ENCODE measurements at regions not wholly inside any gene's neighbourhood (a gene's known extent, or its start where the extent isn't known, plus 50 kb on each side); places are given as distances from the start of the nearest gene placed in this dataset.

DNA sequence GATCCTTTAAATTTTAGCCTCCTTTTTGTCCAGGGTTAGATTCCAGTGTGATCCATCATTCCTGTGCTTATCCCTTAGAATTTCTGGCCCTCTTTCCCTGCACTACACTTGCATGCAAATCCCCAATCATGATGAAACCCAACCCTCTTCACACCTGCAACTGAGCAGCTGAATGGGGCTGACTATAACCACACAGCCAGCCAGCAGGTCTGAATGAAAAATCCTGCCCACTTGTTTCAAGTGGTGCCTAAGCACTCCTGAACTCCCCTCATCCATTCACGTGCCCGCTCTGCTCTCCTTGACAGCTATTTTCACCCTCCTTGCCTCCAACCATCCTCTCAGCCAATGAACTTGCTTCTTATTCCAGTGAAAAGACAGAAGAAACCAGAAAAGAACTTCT, 80.5 kb upstream of the AFF3 start:
- Mint-ChIP-seq H3K9me3 (no peaks in the 10 kb centered on the region), H3K27ac (peak overlapping the region in 1 of 8 donors; percentile 78), H3K4me3 (no peak overlapping the region), H3K27me3 (peaks cover 11 to 30% of the 10 kb centered on the region in 2 donors), H3K4me1 (peaks cover 0 to 9% (median 8%) of the 10 kb centered on the region in 3 donors), H3K36me3 (peaks cover 0 to 6% (median 0%) of the 10 kb centered on the region in 3 donors)
- no peak overlapping the region for H3K4me3 ChIP-seq (ENCODE audit: low read length)
- POLR2A ChIA-PET, result no interaction called here
- no peaks in the 10 kb centered on the region for H3K9me3 ChIP-seq (ENCODE audit: low read length)
- CTCF ChIA-PET, result no interaction called here
- no peak overlapping the region for H3K27ac ChIP-seq (ENCODE audit: low read depth, low read length)
- H3K36me3 ChIP-seq (ENCODE audit: insufficient read depth, low read length), result no peaks in the 10 kb centered on the region
- no peaks in the 10 kb centered on the region for H3K27me3 ChIP-seq (ENCODE audit: insufficient read depth, low read length, poor library complexity, severe bottlenecking)
- DNase-seq, result no peak
- H3K4me1 ChIP-seq (ENCODE audit: insufficient read depth, low read length), result no peaks in the 10 kb centered on the region

DNA sequence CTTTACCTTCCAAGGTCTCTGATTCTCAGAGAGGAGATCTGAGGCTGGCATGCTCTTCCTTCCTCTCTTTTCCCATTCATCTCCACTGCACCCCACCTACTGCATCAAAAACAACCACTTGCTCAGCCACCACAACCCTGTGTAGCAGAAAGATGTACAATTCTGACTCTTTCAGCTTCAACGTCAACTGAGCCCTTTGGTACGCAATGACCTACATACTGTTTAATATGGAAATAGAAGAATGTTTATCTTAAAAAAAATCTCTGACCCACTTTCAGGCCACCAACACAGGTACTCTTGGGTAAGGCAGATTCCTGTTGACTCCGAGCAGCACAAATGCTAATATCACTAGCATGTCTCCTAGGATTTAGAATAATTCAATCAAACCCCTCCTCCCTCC, 76.2 kb upstream of the AFF3 start:
- CTCF ChIA-PET, result no interaction called here
- H3K4me3 Mint-ChIP-seq, result peak overlapping the region in 4 of 7 donors; percentile 19 to 60 (median 34)

DNA sequence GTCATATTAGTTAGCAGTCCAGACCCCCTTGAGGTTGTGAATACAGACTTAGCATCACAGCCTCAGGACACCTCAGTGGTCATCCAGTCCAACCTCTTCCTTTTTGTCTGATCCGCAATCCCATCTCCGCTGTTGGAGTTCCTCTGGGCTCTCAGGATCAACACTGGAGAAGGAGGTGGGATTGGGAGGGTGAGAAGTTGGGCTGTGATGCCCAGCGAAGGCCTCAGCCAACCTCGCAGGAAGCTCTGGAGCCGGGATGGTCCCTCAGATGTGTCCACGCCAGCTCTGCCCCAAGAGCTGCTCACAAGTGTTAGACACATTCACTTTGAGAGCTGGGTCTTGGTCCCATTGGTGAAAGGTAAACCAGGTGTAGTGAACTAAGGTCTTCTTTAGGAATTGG, 74.9 kb upstream of the AFF3 start:
- peaks cover 0 to 6% (median 0%) of the 10 kb centered on the region in 3 donors for H3K36me3 Mint-ChIP-seq
- Histone ChIP-seq H3K27ac (ENCODE audit: low read depth, low read length) (no peak overlapping the region), H3K27me3 (ENCODE audit: insufficient read depth, low read length, poor library complexity, severe bottlenecking) (no peaks in the 10 kb centered on the region), H3K9me3 (ENCODE audit: low read length) (no peaks in the 10 kb centered on the region), H3K36me3 (ENCODE audit: insufficient read depth, low read length) (no peaks in the 10 kb centered on the region), H3K4me1 (ENCODE audit: insufficient read depth, low read length) (no peaks in the 10 kb centered on the region), H3K4me3 (ENCODE audit: low read length) (no peak overlapping the region)
- peaks cover 0 to 5% of the 10 kb centered on the region in 2 donors for H3K27me3 Mint-ChIP-seq
- no peaks in the 10 kb centered on the region for H3K9me3 Mint-ChIP-seq
- DNase-seq, result no peak
- ChIA-PET POLR2A (no interaction called here), CTCF (interaction anchor here (1.4 kb wide), 1 partner anchor 11 kb away, joined by 3 read pairs; no protein-coding TSS in a partner anchor)
- peak overlapping the region in 2 of 8 donors; percentile 96 to 98 for H3K27ac Mint-ChIP-seq
- H3K4me1 Mint-ChIP-seq, result peaks cover 0 to 12% (median 8%) of the 10 kb centered on the region in 3 donors
- no peak overlapping the region for H3K4me3 Mint-ChIP-seq

More for the DNA sequence above, 76.2 kb upstream of the AFF3 start:
- POLR2A ChIA-PET, result no interaction called here
- H3K27ac ChIP-seq (ENCODE audit: low read depth, low read length), result no peak overlapping the region
- no peaks in the 10 kb centered on the region for H3K4me1 ChIP-seq (ENCODE audit: insufficient read depth, low read length)
- no peak overlapping the region for H3K4me3 ChIP-seq (ENCODE audit: low read length)
- no peaks in the 10 kb centered on the region for H3K9me3 ChIP-seq (ENCODE audit: low read length)
- peaks cover 1 to 10% of the 10 kb centered on the region in 2 donors for H3K27me3 Mint-ChIP-seq
- H3K27ac Mint-ChIP-seq, result peak overlapping the region; percentile 37 to 98 (median 90)
- peaks cover 0 to 12% (median 8%) of the 10 kb centered on the region in 3 donors for H3K4me1 Mint-ChIP-seq
- no peaks in the 10 kb centered on the region for H3K9me3 Mint-ChIP-seq
- H3K36me3 ChIP-seq (ENCODE audit: insufficient read depth, low read length), result no peaks in the 10 kb centered on the region
- peak in 1 of 5 donors; percentile 32 for DNase-seq
- H3K36me3 Mint-ChIP-seq, result peaks cover 0 to 6% (median 0%) of the 10 kb centered on the region in 3 donors
- no peaks in the 10 kb centered on the region for H3K27me3 ChIP-seq (ENCODE audit: insufficient read depth, low read length, poor library complexity, severe bottlenecking)

DNA sequence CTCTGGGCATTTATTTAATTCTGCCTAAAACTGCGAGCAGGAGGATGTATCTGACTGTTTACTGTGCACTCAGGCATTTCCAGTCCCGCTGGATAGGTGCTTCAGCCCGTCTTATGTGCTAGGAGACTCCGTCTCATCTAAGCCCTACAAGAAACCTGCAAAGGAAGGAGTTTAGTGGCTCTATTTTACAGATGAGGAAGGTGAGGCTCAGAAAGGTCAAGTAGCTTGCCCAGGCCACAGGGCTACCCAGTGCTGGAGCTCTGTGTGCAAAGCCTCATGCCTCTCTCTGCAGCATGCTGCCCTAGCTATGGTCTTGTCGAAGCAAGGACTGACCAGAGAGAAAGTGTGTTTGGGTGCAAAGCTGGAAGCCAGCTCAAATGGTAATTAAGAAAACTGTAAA, 73.6 kb upstream of the AFF3 start:
- no peaks in the 10 kb centered on the region for H3K9me3 Mint-ChIP-seq
- Histone ChIP-seq H3K27me3 (ENCODE audit: insufficient read depth, low read length, poor library complexity, severe bottlenecking) (no peaks in the 10 kb centered on the region), H3K4me1 (ENCODE audit: insufficient read depth, low read length) (no peaks in the 10 kb centered on the region), H3K4me3 (ENCODE audit: low read length) (no peak overlapping the region), H3K9me3 (ENCODE audit: low read length) (no peaks in the 10 kb centered on the region), H3K36me3 (ENCODE audit: insufficient read depth, low read length) (no peaks in the 10 kb centered on the region), H3K27ac (ENCODE audit: low read depth, low read length) (no peak overlapping the region)
- ChIA-PET POLR2A (no interaction called here), CTCF (interaction anchor here (1.4 kb wide), 1 partner anchor 9 kb away, joined by 3 read pairs; no protein-coding TSS in a partner anchor)
- peaks cover 0 to 5% of the 10 kb centered on the region in 2 donors for H3K27me3 Mint-ChIP-seq
- no peak for DNase-seq
- H3K36me3 Mint-ChIP-seq, result peaks cover 0 to 2% (median 0%) of the 10 kb centered on the region in 3 donors
- H3K27ac Mint-ChIP-seq, result peak overlapping the region in 1 of 8 donors; percentile 8
- peaks cover 0 to 12% (median 8%) of the 10 kb centered on the region in 3 donors for H3K4me1 Mint-ChIP-seq
- no peak overlapping the region for H3K4me3 Mint-ChIP-seq

DNA sequence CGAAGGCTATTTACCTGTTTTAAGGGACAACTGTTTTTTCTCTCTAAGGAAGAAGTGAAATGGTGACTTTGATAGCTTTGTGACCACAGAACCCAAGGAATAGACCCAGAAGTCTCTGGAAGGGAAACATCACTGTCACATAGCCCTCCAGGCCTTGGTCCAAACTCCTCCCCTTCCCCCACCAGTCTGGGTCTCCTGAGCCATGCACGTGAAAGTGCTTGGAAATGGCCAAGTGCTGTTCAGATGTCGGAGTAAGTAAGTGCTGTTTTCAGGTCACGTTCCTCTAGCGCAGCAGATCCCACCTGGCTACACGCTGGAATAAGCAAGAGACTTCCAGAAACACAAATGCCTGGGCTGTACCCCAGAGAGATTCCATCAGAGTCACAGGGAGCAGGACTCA, 73.0 kb upstream of the AFF3 start:
- Mint-ChIP-seq H3K4me3 (no peak overlapping the region), H3K36me3 (peaks cover 0 to 2% (median 0%) of the 10 kb centered on the region in 3 donors), H3K4me1 (peaks cover 0 to 12% (median 8%) of the 10 kb centered on the region in 3 donors), H3K27me3 (peaks cover 0 to 5% of the 10 kb centered on the region in 2 donors), H3K27ac (peak overlapping the region in 1 of 8 donors; percentile 52), H3K9me3 (no peaks in the 10 kb centered on the region)
- H3K27me3 ChIP-seq (ENCODE audit: insufficient read depth, low read length, poor library complexity, severe bottlenecking), result no peaks in the 10 kb centered on the region
- no peak overlapping the region for H3K27ac ChIP-seq (ENCODE audit: low read depth, low read length)
- no peaks in the 10 kb centered on the region for H3K4me1 ChIP-seq (ENCODE audit: insufficient read depth, low read length)
- ChIA-PET POLR2A (no interaction called here), CTCF (no interaction called here)
- H3K36me3 ChIP-seq (ENCODE audit: insufficient read depth, low read length), result no peaks in the 10 kb centered on the region
- no peak for DNase-seq
- H3K4me3 ChIP-seq (ENCODE audit: low read length), result no peak overlapping the region
- H3K9me3 ChIP-seq (ENCODE audit: low read length), result no peaks in the 10 kb centered on the region

DNA sequence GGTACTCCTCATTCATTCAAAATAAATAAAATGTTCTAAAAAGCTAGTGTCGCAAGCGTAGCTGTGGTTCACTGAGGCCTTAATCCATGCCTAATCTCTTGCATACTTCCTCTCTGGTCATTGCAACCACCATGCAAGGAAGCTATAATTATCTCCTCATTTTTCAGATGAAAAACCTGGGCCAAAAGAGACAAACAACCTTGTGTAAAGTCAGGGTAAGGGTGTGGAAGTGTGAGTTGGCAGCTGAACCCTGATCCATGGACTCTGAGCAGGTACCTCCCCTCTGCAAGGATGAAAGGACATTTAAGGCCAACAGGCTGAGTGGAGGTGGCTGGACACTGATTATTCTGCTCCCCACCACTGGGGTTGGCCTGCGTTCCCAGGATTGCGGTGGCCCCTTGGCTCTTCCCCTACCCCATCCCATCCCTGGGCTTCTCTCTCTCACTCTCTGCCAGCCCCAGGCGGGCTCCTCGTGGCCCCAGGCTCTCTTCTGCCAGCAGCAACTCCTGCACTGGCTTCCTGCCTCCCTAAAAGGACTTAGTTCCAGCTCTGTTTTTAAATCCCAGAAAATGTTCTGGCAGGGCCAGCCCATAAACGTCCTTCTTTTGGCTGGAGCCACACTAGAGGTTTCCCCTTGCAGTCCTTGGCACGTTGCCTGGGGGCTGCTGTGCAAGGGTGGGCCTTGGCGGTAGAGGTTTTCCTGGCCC, 72.0 kb upstream of the AFF3 start:
- POLR2A ChIA-PET, result no interaction called here
- H3K4me1 Mint-ChIP-seq, result peaks cover 0 to 12% (median 8%) of the 10 kb centered on the region in 3 donors
- Histone ChIP-seq H3K36me3 (ENCODE audit: insufficient read depth, low read length) (no peaks in the 10 kb centered on the region), H3K27ac (ENCODE audit: low read depth, low read length) (no peak overlapping the region), H3K9me3 (ENCODE audit: low read length) (no peaks in the 10 kb centered on the region), H3K4me3 (ENCODE audit: low read length) (no peak overlapping the region), H3K4me1 (ENCODE audit: insufficient read depth, low read length) (no peaks in the 10 kb centered on the region), H3K27me3 (ENCODE audit: insufficient read depth, low read length, poor library complexity, severe bottlenecking) (no peaks in the 10 kb centered on the region)
- peaks cover 0 to 2% (median 0%) of the 10 kb centered on the region in 3 donors for H3K36me3 Mint-ChIP-seq
- H3K27me3 Mint-ChIP-seq, result peaks cover 0 to 5% of the 10 kb centered on the region in 2 donors
- no peaks in the 10 kb centered on the region for H3K9me3 Mint-ChIP-seq
- H3K27ac Mint-ChIP-seq, result no peak overlapping the region
- DNase-seq, result no peak
- no peak overlapping the region for H3K4me3 Mint-ChIP-seq
- CTCF ChIA-PET, result no interaction called here

DNA sequence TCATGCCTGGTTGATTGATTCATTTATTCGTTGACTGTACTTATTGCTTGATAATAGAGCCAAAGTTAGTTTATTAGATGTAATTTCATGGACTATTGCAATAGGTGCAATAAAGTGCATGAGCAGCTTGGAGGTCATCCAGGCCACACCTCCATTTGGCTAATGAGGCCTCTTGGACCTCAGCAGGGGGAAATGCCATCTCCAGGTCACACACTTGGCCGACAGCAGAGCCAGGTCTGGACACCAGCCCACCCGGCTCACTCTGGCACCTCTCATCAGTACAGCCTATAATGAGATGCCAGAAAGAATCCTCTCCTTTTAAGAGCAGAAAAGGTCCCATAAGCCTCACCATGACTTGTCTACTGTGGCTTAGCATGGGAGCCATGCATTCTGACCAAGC, 71.2 kb upstream of the AFF3 start:
- Mint-ChIP-seq H3K9me3 (no peaks in the 10 kb centered on the region), H3K36me3 (no peaks in the 10 kb centered on the region), H3K4me1 (peaks cover 0 to 7% (median 4%) of the 10 kb centered on the region in 3 donors), H3K27me3 (peaks cover 0 to 5% of the 10 kb centered on the region in 2 donors), H3K27ac (no peak overlapping the region), H3K4me3 (no peak overlapping the region)
- H3K27ac ChIP-seq (ENCODE audit: low read depth, low read length), result no peak overlapping the region
- no peak overlapping the region for H3K4me3 ChIP-seq (ENCODE audit: low read length)
- no peaks in the 10 kb centered on the region for H3K9me3 ChIP-seq (ENCODE audit: low read length)
- H3K4me1 ChIP-seq (ENCODE audit: insufficient read depth, low read length), result no peaks in the 10 kb centered on the region
- CTCF ChIA-PET, result no interaction called here
- DNase-seq, result no peak
- POLR2A ChIA-PET, result no interaction called here
- H3K27me3 ChIP-seq (ENCODE audit: insufficient read depth, low read length, poor library complexity, severe bottlenecking), result no peaks in the 10 kb centered on the region
- no peaks in the 10 kb centered on the region for H3K36me3 ChIP-seq (ENCODE audit: insufficient read depth, low read length)

DNA sequence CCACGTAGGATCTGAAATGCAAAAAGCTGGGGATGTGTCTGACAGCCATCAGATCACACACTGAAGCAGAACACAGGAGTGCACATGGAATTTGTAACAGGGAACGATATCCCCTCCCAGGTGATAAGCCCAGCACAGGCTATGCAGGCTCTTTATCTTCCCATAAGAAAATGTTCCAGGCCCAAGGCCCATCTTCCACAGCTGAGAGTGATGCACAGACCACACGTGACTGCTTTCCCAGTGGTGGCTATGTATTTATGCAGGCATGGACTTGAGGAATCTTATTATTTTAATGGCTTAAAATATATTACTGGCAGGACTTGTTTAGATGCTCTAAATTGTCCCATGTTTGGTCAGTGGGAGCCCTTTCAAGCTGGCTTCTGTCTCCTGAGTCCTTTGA, 70.5 kb upstream of the AFF3 start:
- Histone ChIP-seq H3K4me3 (ENCODE audit: low read length) (no peak overlapping the region), H3K4me1 (ENCODE audit: insufficient read depth, low read length) (no peaks in the 10 kb centered on the region), H3K36me3 (ENCODE audit: insufficient read depth, low read length) (no peaks in the 10 kb centered on the region), H3K27ac (ENCODE audit: low read depth, low read length) (no peak overlapping the region), H3K9me3 (ENCODE audit: low read length) (no peaks in the 10 kb centered on the region), H3K27me3 (ENCODE audit: insufficient read depth, low read length, poor library complexity, severe bottlenecking) (no peaks in the 10 kb centered on the region)
- no peaks in the 10 kb centered on the region for H3K36me3 Mint-ChIP-seq
- no peak for DNase-seq
- peaks cover 0 to 3% (median 0%) of the 10 kb centered on the region in 3 donors for H3K4me1 Mint-ChIP-seq
- H3K27me3 Mint-ChIP-seq, result peaks cover 0 to 5% of the 10 kb centered on the region in 2 donors
- no peak overlapping the region for H3K4me3 Mint-ChIP-seq
- POLR2A ChIA-PET, result no interaction called here
- no peaks in the 10 kb centered on the region for H3K9me3 Mint-ChIP-seq
- CTCF ChIA-PET, result no interaction called here
- H3K27ac Mint-ChIP-seq, result no peak overlapping the region

Data from CD8-positive, alpha-beta memory T cell (primary cell).